Tibial artery (tissue), 4 donors: ENCODE measurements at regions not wholly inside any gene's neighbourhood (a gene's known extent, or its start where the extent isn't known, plus 50 kb on each side); places are given as distances from the start of the nearest gene placed in this dataset.

Experiments
- DNase-seq, 2 donors: peaks; one replicate each; pipeline ENCODE4 v3.0.0-alpha.2; 2019
- H3K27ac ChIP-seq, 2 donors: fragments of 200-600 bp; sonication (generic) in 1 of 2; 1 replicate in 1 of 2; 2 replicates in 1 of 2; pipeline ENCODE4 v1.5.1; 2018 to 2019; ENCODE audit warnings: mild to moderate bottlenecking in 1 of 2
- H3K27me3 ChIP-seq, 2 donors: fragments of 200-600 bp; sonication (generic) in 1 of 2; one replicate each; pipeline versions ENCODE4 v1.5.1 to v1.6.0; 2016 to 2019
- H3K36me3 ChIP-seq, 3 donors: fragments of 200-600 bp; sonication (generic) in 2 of 3; one replicate each; pipeline ENCODE4 v1.5.1; 2016 to 2019; ENCODE audit warnings: mild to moderate bottlenecking in 2 of 3
- H3K4me1 ChIP-seq, 4 donors: fragments of 200-600 bp; sonication (generic) in 2 of 4; 1 replicate in 3 of 4; 2 replicates in 1 of 4; pipeline ENCODE4 v1.5.1; 2016 to 2019
- H3K4me3 ChIP-seq, 2 donors: fragments of 200-600 bp; sonication (generic) in 1 of 2; 1 replicate in 1 of 2; 2 replicates in 1 of 2; pipeline ENCODE4 v1.5.1; 2018 to 2019; ENCODE audit warnings: mild to moderate bottlenecking in 2 of 2
- H3K9me3 ChIP-seq, 3 donors: fragments of 200-600 bp; sonication (generic) in 1 of 3; one replicate each; pipeline ENCODE4 v1.5.1; 2016 to 2019
- CTCF ChIP-seq, 2 experiments: fragments of 200-600 bp in 1 of 2; fragments of 450-650 bp in 1 of 2; IDR thresholded peaks; one replicate each; pipeline ENCODE4 v1.5.1; 2017 to 2019; ENCODE audit warnings: antibody characterized with exemption in 2 of 2, mild to moderate bottlenecking in 1 of 2, moderate library complexity in 1 of 2
- intact Hi-C: fragments of 100-400 bp; cut with DNase I; formaldehyde crosslinking; loops from one replicate; pipeline ENCODE4 v1.15.0; 2023; ENCODE audit warnings: low total_unique reads

GRCh38 chr2:120858361-120859106 is 122.9 kb downstream of the GLI2 start:
- intact Hi-C loops, result no loop called here
- no peak overlapping the region for H3K27ac ChIP-seq
- TF ChIP-seq CTCF (IDR thresholded peaks at IDR 0.05), result no peak
- H3K4me3 ChIP-seq, result no peak overlapping the region
- H3K4me1 ChIP-seq, result peaks cover 0 to 17% (median 9%) of the 10 kb centered on the region in 4 donors
- no peaks in the 10 kb centered on the region for H3K27me3 ChIP-seq
- H3K9me3 ChIP-seq, result no peaks in the 10 kb centered on the region
- no peaks in the 10 kb centered on the region for H3K36me3 ChIP-seq
- DNase-seq, result peak in 1 of 2 donors; percentile 63

GRCh38 chr2:120859128-120859527 is 123.5 kb downstream of the GLI2 start:
- H3K4me3 ChIP-seq, result no peak overlapping the region
- no peak for DNase-seq
- no peaks in the 10 kb centered on the region for H3K9me3 ChIP-seq
- TF ChIP-seq CTCF (IDR thresholded peaks at IDR 0.05), result no peak
- intact Hi-C loops, result no loop called here
- H3K27me3 ChIP-seq, result no peaks in the 10 kb centered on the region
- H3K4me1 ChIP-seq, result peaks cover 0 to 23% (median 12%) of the 10 kb centered on the region in 4 donors
- H3K27ac ChIP-seq, result no peak overlapping the region
- no peaks in the 10 kb centered on the region for H3K36me3 ChIP-seq

DNA sequence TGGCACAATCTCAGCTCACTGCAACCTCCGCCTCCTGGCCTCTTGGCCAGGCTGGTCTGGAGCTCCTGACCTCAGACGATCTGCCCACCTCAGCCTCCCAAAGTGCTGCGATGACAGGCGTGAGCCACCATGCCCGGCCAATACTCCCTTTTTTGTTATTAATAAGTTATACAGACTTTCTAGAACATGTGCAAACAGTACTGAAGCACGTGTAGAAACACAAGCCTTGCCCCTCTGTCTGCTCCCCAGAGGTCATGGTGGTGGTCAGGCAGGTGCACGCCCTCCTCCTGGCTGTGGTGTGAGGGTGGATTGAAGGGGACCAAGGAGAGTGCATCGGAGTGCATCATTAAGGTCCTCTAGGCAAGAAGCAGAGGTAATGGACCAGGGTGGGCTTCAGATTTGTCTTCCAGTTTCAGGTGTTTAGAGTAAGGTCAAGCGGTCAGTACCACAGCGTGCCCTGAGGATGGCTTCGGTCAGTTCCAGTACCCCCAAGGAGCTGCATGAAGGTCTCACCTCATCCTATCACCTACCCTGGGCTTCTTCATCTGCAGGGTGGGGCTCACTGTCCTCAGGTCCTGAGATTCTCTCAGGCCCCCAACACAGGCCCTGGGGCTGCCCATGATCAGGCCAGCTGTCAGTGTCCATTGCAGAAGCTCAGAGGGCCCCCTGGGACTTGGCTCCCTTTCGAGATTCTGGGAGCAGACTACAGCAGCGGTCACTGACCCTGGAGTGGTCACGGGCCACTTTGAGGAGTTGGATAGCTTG is 124.3 kb downstream of the GLI2 start:
- TF ChIP-seq CTCF (IDR thresholded peaks at IDR 0.05), result no peak
- DNase-seq, result peak in 1 of 2 donors; percentile 44
- Histone ChIP-seq H3K27ac (no peak overlapping the region), H3K9me3 (no peaks in the 10 kb centered on the region), H3K4me1 (peaks cover 0 to 25% (median 12%) of the 10 kb centered on the region in 4 donors), H3K36me3 (no peaks in the 10 kb centered on the region), H3K27me3 (no peaks in the 10 kb centered on the region), H3K4me3 (no peak overlapping the region)
- intact Hi-C loops, result no loop called here

DNA sequence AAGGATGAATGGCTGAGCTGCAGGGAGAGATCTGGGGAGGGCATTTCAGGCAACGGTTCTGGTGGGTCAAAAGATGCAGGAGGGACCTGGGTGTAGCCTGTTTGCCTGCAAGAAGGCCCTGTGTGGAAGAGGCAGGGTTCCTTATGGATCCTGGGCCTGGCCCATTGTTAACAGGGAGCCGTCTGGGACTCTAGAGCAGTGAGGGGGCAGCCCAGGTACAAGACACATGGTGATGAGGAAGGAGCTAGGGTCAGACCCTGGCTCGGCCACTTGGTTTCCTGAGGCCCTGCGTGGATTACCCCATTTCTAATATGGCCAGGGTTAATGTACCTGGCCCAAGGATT is 124.9 kb downstream of the GLI2 start:
- H3K4me1 ChIP-seq, result peaks cover 0 to 25% (median 12%) of the 10 kb centered on the region in 4 donors
- TF ChIP-seq CTCF (IDR thresholded peaks at IDR 0.05), result no peak
- H3K4me3 ChIP-seq, result no peak overlapping the region
- intact Hi-C loops, result no loop called here
- no peak overlapping the region for H3K27ac ChIP-seq
- no peaks in the 10 kb centered on the region for H3K27me3 ChIP-seq
- DNase-seq, result peak; percentile 16 to 48
- no peaks in the 10 kb centered on the region for H3K9me3 ChIP-seq
- H3K36me3 ChIP-seq, result no peaks in the 10 kb centered on the region

GRCh38 chr2:120861191-120861575 is 125.5 kb downstream of the GLI2 start:
- no peaks in the 10 kb centered on the region for H3K27me3 ChIP-seq
- no peaks in the 10 kb centered on the region for H3K36me3 ChIP-seq
- intact Hi-C loops, result no loop called here
- peaks cover 0 to 23% (median 11%) of the 10 kb centered on the region in 4 donors for H3K4me1 ChIP-seq
- no peak for TF ChIP-seq CTCF (IDR thresholded peaks at IDR 0.05)
- H3K27ac ChIP-seq, result no peak overlapping the region
- no peaks in the 10 kb centered on the region for H3K9me3 ChIP-seq
- peak; percentile 16 to 53 for DNase-seq
- H3K4me3 ChIP-seq, result no peak overlapping the region
